Renal pelvis (tissue), 1 donor: ENCODE measurements at regions not wholly inside any gene's neighbourhood (a gene's known extent, or its start where the extent isn't known, plus 50 kb on each side); places are given as distances from the start of the nearest gene placed in this dataset.

Experiments
- DNase-seq: peaks from one replicate; pipeline ENCODE4 v3.0.0-alpha.2; 2013

DNA sequence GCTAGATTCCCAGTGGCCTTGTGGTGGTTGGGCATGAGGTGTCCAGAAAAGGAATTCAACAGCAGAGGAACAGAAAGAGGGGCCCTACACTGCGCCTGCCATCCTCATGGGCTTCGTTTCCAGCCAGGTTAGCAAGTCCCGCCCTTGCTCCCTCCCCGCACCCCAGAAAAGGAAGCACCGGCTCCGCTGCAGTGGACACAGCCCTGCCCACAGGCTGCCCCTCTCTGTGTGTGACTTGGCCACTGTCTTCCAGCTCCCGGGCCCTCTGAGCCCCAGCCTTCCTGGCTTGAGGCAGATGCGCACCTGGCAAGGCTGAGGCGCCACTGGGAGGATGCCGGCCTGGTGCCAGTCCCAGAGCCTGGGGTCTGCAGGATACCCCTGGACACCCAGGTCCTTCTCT, 305.0 kb upstream of the IRX4 start:
- DNase-seq = no peak

- no peak for DNase-seq
These were observed 304.4 kb upstream of the IRX4 start for GRCh38 chr5:2187156-2187555.

DNA sequence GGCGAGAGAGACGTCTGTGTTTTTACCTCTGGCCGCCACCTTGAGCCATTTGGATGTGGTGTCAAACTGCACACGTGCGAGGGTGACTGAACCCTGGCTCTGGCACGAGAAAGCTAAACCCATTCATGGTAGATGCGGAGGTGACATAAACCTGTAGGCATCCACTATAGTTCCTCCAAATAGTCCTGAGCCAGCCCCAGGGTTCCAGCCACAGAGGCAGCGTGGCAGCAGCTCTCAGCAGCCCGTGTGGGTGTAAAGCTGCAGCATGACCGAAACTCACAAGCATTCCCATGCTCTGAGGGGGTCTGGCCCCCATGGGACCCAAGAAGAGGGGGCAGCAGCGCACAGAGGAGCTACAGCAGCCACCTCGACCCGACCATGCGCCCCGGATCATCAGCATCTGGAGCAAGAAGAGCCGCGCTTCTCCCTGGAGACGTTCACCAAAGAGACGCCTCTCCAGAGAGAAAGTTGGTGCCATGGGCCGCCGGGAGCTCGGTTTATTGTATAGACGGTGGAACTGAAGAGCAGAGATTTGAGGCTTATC, 303.8 kb upstream of the IRX4 start:
- DNase-seq = no peak

DNA sequence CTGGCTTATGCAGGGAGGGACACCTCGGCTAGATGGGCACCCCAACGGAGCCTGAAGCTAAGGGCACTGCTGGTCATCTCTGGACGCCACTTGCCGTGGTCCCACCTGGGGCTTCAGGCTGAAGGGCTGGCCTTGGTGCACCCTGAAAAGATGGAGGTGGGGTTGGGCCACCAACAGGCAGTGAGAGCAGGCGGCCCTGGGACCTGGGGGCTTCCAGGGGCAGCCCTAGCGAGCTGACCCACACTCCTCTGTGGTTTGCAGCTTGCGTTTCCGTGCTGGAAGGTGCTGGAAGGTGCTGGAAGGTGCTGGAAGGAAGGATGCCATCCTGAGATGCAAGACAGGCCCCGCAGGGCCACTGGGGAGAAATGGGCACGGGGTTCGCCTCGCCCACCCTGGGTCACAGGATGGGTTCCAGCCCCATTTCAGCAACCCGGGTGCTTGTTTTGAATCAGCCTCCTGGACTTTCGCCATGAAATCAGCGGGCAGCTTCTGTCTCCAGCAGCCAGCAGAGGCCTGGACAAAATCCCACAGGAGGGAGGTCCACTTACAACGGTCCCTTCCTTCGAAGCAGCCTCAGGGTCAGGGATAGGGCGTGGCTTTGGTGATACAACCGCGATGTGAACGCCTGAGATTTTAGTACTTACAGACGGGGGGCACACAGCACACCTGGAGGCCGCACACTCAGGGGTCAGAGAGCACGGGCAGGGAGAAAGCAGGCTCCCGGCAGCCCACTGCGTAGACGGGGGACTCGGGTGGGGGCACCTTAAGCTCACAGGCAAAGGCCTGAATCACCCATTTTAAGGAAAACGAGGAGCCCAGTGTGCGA, 303.1 kb upstream of the IRX4 start:
- DNase-seq = no peak

- no peak for DNase-seq
These were observed 302.1 kb upstream of the IRX4 start for GRCh38 chr5:2184563-2185540.

GRCh38 chr5:2184026-2184366, 301.3 kb upstream of the IRX4 start:
- peak; percentile 67 for DNase-seq

DNA sequence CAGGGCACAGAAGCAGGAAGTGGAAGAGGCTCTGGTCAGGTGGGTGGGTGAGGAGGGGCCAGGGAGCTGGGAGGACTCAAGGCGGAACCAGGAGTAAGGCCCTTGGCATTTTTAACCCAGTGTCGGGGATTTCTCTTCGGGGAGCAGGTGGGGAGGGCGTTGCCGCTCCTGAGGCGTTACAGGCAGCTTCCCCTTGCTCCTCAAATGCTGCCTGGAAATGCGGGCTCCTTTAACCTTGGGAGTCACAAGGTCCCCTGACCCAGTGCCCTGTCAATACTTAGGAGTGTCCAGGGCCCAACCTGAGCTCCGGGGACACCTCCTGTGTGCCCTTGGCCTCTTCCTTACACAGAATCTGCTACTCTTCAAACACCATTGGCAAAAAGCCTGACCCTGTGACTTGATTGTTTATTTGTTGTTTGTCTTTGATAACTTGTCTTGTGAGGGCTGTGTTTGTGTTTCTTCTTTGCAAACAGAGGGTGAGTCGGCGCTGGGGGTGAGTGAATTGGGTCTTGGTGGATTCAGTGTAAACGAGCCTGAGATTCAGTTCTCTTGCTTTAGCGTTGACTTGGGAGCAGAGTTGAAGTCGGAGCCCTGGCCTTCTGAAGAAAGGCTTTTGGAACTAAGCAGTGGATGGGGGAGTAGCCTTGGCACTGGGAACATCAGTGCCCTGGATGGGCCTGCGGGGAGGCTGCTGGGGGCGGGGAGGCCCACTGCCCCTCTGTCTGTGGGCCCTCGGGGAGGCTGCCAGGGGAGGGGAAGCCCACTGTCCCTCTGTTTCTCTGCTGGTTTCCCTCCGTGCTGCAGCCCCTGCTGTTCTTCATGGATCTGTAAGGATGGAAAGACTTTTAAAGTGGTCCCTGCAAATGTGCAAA, 300.7 kb upstream of the IRX4 start:
- DNase-seq = no peak

GRCh38 chr5:2182020-2182419, 299.3 kb upstream of the IRX4 start:
- DNase-seq = no peak

- no peak for DNase-seq
These were observed 298.8 kb upstream of the IRX4 start for GRCh38 chr5:2181557-2181956.

DNA sequence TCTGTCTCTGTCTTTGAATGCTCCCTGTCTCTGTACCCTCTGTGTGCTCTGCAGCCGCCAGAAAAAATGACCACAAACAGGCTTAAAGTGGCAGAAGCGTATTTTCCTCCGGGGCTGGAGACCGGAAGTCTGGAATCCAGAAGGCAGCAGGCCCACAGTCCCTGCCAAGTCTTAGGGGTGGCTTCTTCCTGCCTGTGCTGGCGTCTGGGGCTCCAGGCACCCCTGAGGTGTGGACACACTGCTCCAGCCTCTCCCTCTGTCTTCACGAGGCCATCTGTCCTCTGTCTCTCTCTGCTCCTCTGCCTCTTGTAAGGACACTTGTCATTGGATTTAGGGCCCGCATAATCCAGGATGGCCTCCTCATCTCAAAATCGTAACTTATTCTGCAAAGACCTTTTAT, 298.4 kb upstream of the IRX4 start:
- DNase-seq = no peak

DNA sequence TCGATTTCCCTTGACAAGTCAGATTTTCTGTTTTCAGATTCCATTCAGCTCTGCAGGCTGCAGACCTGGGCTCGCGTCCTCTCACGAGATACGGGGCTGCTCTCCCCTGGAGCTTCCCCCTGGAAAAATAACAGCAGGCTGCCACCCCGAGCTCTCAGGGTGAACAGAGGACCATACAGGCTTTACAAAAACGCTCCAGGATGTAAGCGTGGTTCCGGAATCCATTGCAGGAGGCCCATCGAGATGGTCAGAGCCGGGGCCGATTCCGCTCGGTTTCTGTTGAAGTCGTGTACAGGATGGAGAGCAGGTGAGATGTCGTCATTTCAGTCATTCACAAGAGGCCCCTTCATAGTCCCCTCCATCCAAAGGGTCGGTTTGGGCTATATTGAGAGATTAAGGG, 297.7 kb upstream of the IRX4 start:
- DNase-seq = no peak

DNA sequence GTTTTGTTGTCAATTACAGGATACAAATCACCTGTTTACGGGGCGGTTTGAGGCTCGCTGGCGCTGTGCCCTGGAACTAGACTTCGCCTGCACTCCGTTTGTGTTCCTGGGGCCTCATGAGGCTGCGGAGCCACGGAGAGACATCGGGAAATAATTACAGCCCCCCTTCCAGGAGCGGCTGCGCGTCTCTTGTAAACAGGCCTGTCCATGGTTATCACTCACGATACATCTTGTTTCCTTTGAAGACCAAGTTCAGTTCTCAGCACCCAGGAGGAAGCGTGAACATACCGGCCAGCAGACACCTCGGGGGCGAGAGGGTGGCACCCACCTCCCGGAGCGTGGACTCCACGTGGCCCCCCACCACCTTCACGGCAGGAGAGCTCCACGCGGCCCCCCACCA, 297.1 kb upstream of the IRX4 start:
- no peak for DNase-seq

DNA sequence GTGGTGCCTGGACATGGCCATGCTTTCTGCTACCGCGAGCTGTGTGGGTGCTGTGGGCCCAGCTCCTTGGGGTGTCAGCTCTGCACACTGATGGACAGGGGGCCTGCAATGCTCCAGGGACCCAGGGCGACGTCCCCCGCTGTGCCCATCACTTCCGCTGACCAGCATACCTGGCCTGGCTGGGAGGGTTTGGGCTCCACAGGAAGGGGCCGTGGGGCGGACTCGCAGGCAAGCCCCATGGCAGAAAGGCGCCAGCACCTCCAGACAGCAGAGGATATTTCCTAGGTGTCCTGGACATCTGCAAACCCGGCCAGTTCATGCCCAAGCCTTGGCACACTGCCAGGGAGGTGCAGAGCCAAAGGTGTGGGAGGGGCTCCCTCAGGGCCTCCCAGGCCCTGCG, 295.8 kb upstream of the IRX4 start:
- no peak for DNase-seq

GRCh38 chr5:2178071-2178477, 295.3 kb upstream of the IRX4 start:
- no peak for DNase-seq

DNA sequence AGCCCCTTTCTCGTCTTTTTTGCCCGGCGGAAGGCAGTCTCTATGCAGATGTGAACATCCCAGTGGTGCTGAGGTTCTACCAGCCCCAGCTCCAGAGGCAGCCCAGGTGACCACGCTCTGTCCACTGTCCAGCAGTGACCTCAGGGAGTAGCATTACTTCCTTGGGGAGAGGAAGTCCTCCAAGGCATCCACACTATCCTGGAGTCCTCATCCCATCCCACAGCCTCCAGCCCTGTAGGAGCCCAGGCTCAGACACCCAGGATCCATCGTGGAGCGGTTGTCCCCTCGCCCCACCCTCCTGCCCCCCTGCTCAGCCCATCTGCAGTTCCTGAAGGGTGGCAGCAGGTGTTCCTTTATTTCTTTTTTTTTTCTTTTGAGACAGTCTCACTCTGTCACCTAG, 294.5 kb upstream of the IRX4 start:
- no peak for DNase-seq

- no peak for DNase-seq
These were observed 293.9 kb upstream of the IRX4 start for GRCh38 chr5:2176581-2176980.

DNA sequence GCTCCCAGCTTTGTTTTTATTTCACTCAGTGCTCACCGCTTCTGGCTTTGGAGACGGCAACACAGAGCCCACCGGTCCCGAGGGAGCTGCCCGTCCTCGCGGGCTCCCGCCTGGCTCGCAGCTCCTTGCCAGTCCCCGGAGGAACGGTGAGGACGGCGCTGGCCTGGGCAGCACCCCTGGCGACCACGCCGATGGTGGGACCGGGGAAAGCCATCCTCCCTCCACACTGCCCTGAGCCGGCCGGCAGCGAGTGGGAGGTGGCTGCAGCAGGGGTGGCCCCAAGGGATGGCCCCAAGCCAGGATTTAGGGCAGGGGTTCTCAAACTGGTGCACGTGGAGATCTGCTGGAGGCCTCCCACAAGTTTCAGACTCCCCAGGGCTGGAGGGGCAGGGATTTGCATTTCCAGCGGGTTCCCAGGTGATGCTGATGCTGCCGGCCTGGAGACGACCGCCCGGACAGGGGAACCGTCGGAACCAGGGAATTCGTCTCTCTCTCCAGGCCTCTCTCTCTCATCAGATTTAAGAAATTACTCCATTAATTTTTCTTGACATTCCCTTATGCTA, 293.2 kb upstream of the IRX4 start:
- DNase-seq = no peak

DNA sequence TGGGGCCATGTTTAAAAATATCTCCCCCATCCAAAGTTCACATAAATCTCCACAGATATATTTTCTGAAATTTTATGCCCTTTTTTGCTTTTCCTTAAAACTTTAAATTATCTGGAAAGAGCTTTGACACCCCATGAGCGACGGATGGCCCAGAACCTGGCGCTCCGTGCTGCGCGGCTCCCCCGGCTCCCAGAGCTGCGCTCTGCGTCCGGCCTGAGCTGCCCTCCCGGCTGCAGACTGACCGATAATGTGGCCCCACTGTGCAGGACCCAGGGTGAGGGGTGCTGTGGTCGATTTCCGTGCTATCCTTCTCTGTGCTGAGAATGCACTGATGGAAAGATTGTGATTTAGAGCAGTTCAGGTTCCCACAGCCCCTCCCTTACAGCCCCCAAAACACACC, 292.3 kb upstream of the IRX4 start:
- no peak for DNase-seq

DNA sequence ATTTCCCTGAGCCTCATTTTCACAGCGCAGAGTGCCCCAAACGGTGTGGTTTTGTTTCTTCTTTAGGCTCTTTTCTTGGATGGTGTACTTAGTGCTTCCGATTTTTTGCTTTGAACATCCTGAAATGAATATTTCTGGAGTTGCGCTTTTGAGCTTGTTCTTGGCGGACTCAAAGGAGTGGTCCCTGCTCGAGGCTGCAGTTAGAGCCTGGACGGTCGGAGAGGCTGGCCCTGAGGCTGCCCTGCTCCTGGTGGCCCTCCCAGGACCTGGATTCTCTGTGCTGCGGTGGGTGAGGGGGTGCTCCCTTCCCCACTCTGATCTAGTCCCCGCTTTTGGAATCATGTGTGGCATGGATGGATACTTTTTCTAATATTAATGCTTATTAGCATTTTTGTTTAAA, 291.8 kb upstream of the IRX4 start:
- no peak for DNase-seq

DNA sequence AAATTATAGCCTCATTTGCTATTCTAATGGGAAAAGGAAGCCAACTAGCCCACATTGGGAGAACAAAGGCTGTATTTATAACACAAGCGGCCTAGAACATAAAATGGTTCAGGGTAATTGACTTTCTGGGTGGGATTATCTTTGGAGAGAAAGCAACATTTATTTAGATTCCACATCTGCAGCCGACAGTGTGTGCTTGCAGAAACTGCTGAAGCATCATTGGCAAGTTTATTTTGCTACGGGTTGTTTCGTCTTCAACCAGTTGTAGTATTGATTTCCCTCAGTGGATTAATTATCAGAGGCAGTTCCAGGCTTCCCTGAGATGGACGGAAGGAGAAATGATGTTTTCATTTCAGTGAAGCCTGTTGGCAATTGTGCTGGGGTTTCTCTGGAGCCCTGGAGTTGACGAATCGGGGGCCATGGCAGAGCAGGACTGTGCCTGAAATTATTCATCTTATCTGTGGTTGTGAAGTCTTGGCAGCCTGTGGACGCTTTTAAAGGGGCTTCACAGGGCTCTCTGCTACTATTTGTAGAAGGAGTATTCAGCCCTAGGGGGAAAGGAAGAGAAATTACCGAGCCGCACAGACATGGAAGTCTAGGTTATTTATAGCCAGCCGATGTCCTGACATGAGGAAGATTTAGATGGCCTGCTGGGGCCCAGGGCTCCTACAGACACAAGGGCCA, 290.6 kb upstream of the IRX4 start:
- no peak for DNase-seq

DNA sequence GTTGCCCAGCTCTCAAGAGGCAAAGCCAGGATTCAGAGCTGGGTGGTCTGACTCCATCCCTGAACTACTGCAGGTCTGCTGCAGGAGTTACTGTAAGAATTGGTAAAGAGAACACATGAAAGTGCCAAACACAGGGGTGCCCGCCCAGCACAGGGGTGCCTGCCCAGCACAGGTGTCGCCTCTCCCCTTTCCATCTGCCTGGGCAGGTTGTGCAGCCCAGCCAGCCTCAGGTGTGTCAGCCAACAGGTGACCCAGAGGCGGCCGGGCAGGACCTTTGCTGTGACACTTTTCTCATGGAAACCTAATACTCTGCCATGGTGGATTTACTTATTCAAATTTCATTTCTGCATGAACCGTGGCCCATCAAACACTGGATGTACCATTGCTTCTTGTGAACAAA, 289.7 kb upstream of the IRX4 start:
- no peak for DNase-seq
